Right renal cortex interstitium (tissue), 3 donors: ENCODE measurements at regions not wholly inside any gene's neighbourhood (a gene's known extent, or its start where the extent isn't known, plus 50 kb on each side); places are given as distances from the start of the nearest gene placed in this dataset.
A peak's percentile ranks its signal among the peaks of the same experiment; 100 is the strongest.
"Not testable (repeated sequence)": the region's sequence is repeated elsewhere in the genome, so short reads cannot be mapped to it uniquely, and the experiment has no call there.

Experiments used
- DNase-seq, 3 donors: peaks; one replicate each; pipeline ENCODE4 v3.0.0-alpha.2; 2013; ENCODE audit warnings: low read depth in 3 of 3, low spot score in 2 of 3

DNA sequence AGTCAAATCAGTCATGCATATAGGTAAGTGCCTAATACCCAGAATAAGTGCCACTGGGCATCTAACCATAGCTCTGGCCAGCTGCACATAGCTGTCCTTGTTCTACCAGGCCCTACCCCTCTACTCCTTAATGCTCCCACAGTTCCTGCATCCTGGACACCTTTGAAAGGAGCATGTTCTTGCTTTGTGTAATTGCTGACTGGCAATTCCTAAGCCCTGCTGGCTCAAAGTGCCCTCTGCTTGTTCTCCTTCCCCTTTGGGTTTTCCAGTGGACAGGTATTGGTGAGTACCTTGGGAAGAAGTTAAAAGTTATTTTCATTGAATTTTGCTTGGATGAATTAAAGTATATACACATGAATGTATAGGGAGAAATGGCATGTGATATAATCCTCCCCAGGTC, 516.4 kb downstream of the ETNK1 start:
- no peak for DNase-seq

DNA sequence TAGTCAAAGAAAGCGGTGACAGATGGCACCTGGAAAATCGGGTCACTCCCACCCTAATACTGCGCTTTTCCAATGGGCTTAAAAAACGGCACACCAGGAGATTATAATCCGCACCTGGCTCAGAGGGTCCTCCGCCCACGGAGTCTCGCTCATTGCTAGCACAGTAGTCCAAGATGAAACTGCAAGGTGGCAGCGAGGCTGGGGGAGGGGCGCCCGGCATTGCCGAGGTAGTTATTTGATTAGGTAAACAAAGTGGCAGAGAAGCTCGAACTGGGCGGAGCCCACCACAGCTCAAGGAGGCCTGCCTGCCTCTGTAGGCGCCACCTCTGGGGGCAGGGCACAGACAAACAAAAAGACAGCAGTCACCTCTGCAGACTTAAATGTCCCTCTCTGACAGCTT, 521.1 kb downstream of the ETNK1 start:
- DNase-seq: not testable (repeated sequence)

DNA sequence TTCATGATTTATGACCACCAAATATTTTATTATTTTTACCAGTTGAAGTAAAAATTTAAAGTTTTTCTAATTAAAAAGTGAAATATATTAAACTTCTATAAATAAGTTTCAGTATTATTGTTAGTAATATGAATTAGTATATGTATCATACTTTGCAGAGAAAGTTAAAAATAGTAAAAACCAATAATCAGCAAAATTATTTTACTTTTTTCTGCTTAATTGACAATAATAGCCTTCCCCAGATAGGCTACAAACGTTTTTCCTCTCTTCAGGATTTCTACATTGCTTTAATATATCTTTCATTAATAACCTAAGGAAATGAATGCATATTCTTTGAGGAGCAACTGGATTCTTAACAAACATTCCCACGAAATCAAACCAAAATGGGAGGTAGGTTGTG, 543.5 kb downstream of the ETNK1 start:
- no peak for DNase-seq

DNA sequence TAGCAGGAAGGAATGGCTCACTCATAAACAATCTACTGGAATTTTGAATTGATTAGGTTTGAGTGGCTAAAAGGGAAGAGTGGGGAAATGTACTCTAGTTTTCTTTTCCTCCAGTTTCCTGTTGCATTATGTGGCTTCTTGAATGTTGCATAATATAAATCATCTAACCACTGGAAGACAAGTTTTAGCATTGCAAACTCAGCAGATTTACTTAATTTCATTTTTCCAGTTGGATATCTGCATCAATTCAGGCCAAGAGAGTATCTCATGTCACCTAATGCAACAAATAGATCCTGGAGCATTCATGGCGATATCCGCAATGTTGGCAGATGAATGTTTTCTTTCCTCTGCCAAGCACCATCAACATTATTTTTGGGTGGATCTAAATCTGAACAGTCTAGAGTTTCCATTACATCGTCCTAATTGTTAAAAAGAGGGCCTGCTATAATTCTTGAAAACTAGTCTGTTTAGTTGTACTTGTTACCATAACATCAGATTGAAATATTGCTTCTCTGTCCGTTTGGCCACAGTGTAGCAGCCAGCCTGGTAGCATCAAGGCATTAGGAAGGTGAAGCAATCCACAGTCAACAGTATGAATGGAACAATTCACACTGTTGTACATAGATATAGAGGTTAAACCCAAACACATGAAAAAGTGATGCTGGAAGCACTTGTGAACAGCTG, 544.2 kb downstream of the ETNK1 start:
- DNase-seq: no peak

DNA sequence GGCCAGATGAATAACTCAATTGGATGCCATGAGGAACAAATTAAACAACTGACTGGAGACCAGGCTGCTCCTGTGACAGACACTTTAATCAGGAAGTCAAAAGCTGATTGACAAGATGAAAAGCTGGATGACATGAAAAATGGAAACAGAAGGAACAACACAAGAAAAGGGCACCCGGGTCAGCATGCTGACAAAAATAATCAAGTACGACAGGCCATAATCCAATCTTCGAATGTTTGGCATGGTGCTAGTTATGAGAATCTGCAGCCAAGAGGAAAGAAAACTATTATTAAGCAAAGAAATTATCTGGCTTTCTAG, 544.7 kb downstream of the ETNK1 start:
- DNase-seq: no peak

DNA sequence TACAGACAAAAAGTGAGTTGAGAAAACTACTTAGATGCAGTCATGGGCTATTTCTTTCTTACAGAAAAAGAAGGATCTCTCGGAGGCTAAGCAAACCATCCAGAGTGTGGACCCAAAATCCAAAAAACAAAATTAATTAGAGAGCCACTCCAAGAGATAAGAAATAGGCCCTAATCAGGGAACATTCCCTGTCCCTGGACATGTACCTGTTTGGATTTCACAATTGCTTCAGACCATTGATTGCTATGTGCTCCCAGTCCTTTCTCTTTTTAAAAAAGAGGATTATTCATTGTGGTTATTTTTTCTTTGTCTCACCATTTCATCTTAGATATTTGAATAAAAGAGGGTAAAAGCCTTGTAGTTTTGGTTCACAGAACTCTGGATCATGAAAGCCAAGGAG, 549.9 kb downstream of the ETNK1 start:
- DNase-seq: no peak

DNA sequence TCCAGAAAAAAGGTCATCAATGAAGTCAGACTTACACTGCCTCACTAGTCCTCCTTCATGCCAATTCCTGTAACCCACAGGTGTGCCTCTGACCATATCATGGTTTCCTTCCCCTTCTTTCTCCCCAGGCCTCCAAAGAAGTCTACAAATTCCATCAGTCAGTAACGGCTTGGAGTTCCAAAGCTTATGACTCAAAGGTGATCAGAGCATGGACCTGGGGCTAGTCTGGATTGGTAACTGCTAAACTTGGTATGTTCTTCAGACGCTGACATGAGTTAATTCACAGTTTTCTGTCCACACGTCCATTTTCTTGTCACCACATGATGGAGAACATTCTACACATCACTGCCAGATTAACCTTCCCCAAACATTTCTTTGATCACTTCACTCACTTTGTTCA, 560.4 kb downstream of the ETNK1 start:
- no peak for DNase-seq

DNA sequence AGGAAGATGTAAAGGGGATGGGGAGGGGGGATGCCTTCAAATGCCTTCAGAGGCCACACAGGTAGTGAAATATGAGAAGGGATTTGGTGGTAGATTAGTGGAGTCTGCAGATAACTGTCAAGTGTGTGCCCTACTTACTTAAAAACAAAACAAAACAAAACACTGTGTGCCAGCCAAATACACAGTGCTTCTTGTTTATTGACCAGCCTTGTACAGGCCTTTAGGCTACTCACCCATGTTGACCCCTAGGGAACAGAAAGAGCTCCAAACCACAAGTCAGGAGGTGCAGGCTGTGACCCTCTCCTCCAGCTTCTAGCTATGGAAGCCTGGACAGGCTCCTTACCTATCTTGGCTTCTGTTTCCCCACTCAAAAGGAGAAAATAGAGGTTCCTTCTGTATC, 562.0 kb downstream of the ETNK1 start:
- no peak for DNase-seq

DNA sequence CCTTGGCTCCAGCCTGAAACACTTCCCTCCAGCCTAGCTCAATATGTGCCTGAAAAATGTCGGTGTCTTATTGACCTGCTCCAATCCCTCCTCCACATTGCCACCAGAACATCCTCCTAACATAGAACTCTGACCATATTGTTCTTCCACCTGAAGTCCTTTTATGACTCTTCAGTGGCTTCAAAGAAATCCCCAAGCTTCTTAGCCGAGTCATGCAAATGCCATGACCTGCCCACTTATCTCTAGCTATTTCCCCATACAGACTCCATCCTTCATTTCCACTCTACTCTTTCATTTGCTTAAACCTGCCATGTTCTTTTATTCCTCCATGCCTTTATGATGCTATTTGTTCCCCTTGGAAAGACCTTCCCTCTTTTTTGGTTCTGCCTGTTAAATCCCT, 568.6 kb downstream of the ETNK1 start:
- no peak for DNase-seq

DNA sequence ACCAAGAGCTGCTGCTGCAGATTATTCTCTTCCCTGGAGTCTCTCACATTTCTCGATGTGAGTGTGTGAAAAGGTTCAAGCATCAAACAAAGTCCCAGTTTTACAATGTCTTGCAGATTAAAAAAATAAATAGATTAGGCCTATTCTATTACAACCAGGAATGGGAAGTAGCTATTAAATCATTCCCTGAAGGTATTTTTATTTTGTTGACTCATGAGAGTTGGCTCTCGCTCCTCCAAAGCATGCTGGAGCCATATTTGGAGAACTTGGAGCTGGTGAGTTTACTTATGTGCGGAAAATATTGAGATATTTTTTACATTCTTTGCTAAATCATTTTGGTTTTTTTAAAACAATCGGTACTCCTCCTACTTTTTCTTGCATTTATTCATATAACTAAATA, 572.3 kb downstream of the ETNK1 start:
- DNase-seq: no peak

DNA sequence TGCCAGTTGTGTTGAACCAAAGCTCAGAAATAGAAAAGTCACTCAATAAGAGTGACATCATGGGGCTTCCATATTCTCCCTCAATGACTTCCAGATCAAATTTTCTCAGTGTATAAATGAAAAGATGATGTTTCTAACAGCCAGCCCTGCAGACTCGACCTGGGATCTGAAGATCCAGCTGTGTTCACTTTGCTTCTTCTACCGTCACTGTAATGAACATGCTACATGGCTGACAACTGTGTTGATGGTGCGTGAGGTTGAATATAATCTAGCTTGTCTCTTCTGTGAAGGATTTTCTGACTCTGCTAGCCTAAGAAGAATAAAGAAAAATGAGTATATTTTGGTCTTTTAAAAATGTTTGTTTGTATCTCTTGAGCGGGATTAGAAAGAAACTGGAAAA, 577.8 kb downstream of the ETNK1 start:
- no peak for DNase-seq

DNA sequence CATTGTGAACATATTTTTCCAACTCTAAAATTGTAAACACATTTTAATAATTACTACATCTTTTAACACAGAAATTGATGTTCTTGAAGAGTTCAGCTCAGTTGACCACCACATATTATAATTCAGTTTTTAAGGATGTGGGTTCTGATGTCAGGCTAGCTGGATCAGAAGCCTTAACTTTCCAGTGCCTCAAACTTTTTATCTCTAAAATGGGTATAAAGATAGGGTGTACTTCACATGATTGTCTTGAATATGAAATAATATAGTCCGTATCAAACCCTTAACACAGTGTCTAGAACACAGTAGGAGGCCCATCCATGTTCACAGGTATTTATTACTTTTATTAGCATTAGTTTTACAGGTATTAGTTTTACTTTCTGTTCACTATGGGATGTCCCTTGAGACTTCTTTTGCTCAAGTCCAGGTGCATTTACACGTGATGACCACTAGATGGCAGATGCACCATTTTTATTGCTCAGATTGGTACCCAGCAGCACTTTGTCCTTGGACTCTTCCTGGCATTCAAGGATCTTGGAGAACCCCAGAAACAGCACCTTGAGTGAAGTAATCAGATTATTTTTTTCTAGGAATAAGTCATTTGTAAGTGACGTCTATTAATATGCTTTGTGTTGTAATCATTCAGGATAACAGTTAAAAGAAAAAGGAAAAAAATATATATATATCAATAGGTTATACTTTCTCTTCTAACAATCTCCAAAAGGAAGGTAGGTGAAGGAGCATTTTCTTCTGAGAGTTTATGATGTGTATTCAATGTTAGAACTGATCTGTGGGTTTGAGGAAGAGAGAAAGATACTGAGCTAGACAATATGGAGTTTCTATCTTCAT, 580.2 kb downstream of the ETNK1 start:
- DNase-seq: peak in 1 of 3 donors; percentile 32

DNA sequence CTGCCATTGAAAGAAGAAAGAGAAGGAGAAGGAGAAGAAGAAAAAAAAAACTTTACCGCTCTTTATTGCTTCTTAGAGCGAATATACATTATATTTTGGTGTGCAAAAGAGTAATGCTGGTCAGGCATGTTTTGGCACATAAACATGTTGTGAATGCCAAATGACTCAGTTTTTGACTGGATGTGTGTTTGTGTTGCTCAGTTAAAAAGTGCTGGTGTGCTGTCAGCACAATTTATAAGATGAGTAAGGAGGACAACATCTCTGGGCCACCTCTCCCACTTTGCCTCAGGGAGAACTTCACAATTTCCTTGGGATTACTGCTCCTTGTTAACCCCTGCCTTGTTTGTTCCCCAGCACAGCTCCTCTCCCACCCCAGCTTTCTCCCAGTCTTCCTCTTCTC, 584.8 kb downstream of the ETNK1 start:
- no peak for DNase-seq

DNA sequence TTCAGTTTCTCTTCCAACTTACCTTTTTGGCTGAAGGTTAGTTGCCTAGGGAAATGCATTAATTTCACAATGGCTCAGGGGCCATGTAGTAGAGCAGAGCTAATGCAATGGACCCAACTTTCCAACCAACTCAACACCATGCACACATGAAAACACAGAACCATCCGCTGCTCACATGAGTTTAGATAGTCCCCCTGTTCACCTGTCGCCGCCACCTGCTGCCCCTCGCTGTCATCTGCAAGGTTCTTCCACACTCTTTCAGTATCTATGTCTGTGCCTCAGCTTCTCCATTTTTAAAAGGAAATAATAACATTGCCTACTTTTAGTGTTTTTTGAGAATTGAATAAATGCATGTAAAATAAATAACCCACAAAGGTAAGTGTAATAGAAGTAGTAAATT, 585.6 kb downstream of the ETNK1 start:
- no peak for DNase-seq

DNA sequence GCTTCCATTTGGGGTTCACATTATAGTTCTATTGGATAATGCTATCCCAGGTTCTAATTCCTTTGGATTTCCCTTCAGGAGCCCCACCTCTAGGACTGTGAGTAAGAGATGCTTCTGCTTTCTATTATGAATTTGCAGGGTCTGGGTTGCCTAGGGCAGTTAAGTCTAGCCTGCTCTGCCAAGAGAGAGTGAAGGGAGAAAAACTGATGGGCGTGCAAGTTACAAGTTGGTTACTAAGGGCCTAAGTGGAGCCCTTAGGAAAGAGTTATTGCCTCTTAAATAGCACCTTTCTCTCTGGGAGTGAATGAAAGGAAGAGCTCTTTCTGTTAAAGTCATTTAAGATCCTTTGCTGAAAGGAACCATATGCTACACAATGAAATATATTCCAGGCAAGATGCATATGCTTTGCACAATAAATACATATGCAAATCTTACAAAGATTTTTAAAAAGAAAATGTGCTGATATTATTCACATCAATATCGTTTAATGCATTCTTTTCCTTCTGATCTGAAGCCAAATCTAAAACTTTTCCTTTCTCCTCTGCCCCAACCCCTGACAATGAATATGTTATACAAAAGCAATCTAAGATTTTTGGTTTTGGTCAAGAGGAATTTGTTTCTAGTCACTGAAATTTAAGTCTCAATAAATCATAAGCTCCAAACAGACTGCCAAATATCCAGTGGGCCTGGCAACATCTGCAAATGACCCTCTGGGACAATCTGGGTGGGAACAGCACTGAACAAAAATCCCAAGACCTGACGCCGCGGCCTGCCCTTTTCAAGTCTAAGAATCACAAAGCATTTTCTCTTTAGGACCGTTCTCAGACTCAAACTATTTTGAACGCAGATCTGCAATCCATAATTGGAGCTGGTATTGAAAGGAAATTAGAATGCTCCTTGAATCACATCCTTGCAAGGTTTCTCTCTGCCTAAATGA, 586.7 kb downstream of the ETNK1 start:
- DNase-seq: no peak

DNA sequence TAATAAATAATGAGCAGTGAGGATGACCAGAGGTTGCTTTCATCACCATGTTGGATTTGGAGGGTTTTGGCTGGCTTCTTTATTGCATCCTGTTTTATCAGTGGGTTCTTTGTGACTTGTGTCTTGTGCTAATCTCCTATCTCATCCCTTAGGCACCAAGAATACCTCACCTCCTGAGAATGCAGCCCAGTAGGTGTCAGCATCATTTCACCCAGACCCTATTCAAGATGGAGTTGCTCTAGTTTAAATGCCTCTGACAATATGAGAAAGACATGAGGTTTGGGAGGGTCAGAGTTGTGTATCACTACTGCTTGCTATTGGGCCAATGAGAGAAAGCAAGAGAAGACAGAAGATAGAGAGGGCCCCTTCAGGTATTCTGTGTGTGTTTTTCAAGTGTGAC, 592.2 kb downstream of the ETNK1 start:
- DNase-seq: peak in 1 of 3 donors; percentile 18

DNA sequence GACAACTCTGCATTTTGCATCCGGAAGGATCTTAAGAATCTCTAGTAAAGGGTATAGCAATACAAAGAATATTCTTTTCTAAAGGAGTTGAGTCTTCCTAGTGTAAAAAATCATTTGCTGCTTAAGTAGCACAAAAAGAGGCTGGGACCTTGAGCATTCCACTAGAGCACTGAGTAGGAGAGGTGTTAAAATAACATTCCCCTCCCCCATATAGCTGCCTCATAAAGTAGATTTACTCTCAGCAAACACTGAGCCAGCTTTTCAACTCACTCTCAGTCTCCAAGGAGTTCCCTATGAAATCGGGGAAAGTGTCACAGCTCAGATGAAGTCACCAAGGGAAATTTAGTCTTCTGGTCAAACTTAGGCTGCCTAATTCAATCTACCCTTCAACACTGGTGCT, 592.7 kb downstream of the ETNK1 start:
- peak; percentile 29 to 64 (median 47) for DNase-seq

DNA sequence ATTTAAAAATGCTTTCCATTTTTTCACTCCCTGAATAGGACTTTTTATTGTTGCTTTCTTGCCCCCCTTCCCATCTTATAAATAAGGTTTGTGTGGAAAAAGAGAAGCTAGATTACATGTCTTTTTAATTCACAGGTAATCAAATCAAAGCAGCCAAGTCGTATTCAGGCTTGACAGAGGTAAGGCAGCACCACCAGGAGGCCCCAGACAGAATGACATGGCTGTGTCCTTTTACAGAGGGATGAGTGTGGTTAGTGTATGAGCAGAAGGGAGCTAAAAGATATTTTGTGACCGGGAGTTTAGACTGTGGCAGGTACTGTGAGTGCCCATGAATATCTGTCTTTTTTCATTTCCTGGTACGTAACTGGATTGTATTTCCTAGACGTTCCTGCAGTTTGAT, 596.1 kb downstream of the ETNK1 start:
- DNase-seq: no peak

DNA sequence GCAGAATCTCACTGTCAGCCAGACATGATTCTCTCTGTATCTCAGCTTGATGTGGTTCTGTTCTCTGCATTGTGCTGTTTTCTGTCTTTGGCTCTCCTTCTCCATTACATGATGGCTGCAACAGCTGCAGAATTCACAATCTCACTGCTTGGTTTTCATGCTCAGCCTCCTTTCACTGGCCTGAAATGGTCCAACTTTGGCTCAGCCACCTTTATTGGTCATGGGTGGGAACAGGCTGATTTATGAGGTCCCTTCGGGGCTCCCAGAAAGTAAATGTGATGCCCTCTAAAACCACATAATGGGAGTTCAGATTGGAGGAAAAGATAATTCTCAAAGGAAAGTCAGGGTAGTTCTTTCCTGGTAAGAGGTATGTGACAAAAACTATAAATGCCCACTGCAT, 597.0 kb downstream of the ETNK1 start:
- no peak for DNase-seq

DNA sequence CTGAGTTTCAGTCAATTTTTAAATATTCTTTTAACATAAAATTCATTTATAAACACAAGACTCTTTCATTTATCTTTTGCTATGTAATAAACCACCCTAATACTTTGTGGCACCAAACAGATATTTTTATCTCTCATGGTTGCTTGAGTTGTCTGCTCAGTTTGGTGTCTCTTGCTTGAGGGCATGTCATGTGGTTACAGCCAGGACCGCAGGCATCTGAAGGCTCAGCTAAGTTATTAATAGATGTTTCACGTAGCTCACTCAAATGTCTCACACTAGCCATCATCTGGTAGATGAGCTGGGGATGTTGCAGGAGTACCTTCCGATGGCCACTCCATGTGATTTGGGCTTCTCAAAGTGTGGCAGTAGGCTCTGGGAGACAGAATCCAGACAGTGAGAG, 597.8 kb downstream of the ETNK1 start:
- DNase-seq: no peak

DNA sequence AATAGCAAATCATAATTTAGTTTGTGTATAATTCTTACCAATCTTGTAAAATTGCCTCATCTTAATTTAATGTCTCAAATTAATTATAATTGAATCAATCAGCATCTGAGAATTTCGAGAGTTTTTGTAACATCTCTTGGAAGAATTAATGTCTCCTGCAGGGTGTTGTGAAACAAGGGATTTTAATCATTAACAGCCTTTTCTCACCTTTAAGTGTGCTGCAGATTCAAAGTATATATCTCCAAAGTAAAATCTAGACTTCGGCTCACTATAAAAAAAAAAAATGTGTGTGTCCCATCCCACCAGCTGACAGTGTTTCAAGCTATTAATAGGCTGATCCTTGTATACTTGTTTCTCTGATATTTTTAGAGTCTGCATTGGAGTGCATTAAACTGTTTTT, 603.1 kb downstream of the ETNK1 start:
- no peak for DNase-seq
